ENCODE measurements at regions not wholly inside any gene's neighbourhood (a gene's known extent, or its start where the extent isn't known, plus 50 kb on each side); places are given as distances from the start of the nearest gene placed in this dataset.

DNA sequence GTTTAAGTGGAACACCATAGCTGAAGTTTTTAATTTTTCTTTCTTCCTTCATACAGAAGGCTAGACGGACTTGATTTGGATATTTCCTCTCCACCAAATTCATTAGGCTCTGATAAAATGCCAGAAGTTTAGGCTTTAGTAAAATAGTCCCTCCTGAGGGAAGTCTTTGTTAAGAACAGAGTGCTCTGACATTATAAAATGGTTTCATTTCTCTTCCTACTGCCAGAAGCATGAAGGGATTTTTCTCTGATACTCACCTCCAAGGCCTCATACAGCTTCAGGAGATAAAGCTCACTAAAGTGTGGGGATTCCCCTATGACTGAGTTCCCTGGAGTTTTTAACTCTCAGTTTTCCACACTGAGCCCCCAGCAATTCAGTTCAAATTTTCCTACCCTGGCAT lies 1489.6 kb downstream of the REEP3 start:
- Histone ChIP-seq H2AFZ (ENCODE audit: low read length) (no peak overlapping the region), H4K8ac (ENCODE audit: low read depth, low read length) (no peak overlapping the region), H3K4me2 (ENCODE audit: insufficient read depth, low read length, poor library complexity, severe bottlenecking) (no peak overlapping the region), H4K91ac (ENCODE audit: low read depth, low read length, poor library complexity) (no peak overlapping the region), H2BK5ac (ENCODE audit: low read length) (no peak overlapping the region), H3K79me1 (ENCODE audit: low read depth, low read length) (no peaks in the 10 kb centered on the region), H3K4me1 (ENCODE audit: control insufficient read depth in 2 of 2, insufficient read depth in 1 of 2, low read depth in 1 of 2, low read length in 2 of 2) (no peaks in the 10 kb centered on the region), H3K14ac (ENCODE audit: low read length) (no peak overlapping the region), H2BK12ac (ENCODE audit: low read length) (no peak overlapping the region), H3K9me3 (replicated peaks in 1 of 2; ENCODE audit: control insufficient read depth in 2 of 2, insufficient read depth in 1 of 2, low read depth in 1 of 2, low read length in 2 of 2) (no peaks in the 10 kb centered on the region), H3K23ac (ENCODE audit: low read depth, low read length, poor library complexity) (no peak overlapping the region), H3K18ac (ENCODE audit: low read length) (no peak overlapping the region), H2BK15ac (ENCODE audit: low read length) (no peak overlapping the region), H3K27me3 (ENCODE audit: control insufficient read depth in 3 of 3, insufficient read depth in 3 of 3, low read depth in 1 of 3, low read length in 3 of 3) (no peaks in the 10 kb centered on the region), H2AK5ac (ENCODE audit: low read depth, low read length) (no peak overlapping the region), H2BK120ac (ENCODE audit: low read depth, low read length) (no peak overlapping the region), H3K27ac (replicated peaks; ENCODE audit: low read length) (no peak overlapping the region), H3K9ac (ENCODE audit: low read depth, low read length, poor library complexity) (no peak overlapping the region), H3K4ac (ENCODE audit: low read length) (no peak overlapping the region), H3K36me3 (replicated peaks in 1 of 2; ENCODE audit: control insufficient read depth in 2 of 2, insufficient read depth in 2 of 2, low read length in 2 of 2) (no peaks in the 10 kb centered on the region), H3K4me3 (ENCODE audit: low read length in 2 of 2) (no peak overlapping the region)
- DNase-seq (ENCODE audit: low spot score): no peak
- no CpG with 5 or more reads among the region's 1 CpG for WGBS, 2 donors (ENCODE audit: extremely low coverage in 2 of 2, insufficient read length in 2 of 2, insufficient replicate concordance in 1 of 2)

DNA sequence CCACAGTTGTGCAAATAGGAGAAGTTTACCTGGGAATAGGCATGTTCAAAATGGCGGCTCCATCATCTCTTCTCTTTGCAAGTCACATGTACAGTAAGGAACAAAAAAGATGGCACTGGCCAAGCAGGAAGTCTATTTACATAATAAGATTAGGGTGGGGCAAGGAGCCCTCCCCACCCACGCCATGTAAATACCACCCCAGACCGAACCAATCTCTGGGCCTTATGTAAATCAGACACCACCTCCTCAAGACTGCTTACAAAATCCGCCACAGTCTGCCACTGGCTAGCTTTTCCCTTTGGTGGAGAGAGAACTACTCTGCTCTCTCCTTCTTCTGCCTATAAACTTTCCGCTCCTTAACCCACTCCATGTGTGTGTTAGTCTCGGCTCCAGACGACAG lies 1496.3 kb downstream of the REEP3 start:
- no peak overlapping the region for H2BK15ac ChIP-seq (ENCODE audit: low read length)
- H3K79me1 ChIP-seq (ENCODE audit: low read depth, low read length): no peaks in the 10 kb centered on the region
- H3K4me1 ChIP-seq (ENCODE audit: control insufficient read depth in 2 of 2, insufficient read depth in 1 of 2, low read depth in 1 of 2, low read length in 2 of 2): no peaks in the 10 kb centered on the region
- no peak overlapping the region for H3K4ac ChIP-seq (ENCODE audit: low read length)
- no peak for DNase-seq (ENCODE audit: low spot score)
- no peak overlapping the region for H2AK5ac ChIP-seq (ENCODE audit: low read depth, low read length)
- no peaks in the 10 kb centered on the region for H3K9me3 ChIP-seq (replicated peaks in 1 of 2; ENCODE audit: control insufficient read depth in 2 of 2, insufficient read depth in 1 of 2, low read depth in 1 of 2, low read length in 2 of 2)
- no peak overlapping the region for H3K23ac ChIP-seq (ENCODE audit: low read depth, low read length, poor library complexity)
- no peak overlapping the region for H3K4me3 ChIP-seq (ENCODE audit: low read length in 2 of 2)
- H2BK120ac ChIP-seq (ENCODE audit: low read depth, low read length): no peak overlapping the region
- H3K27ac ChIP-seq (replicated peaks; ENCODE audit: low read length): peak overlapping the region; percentile 7
- H4K8ac ChIP-seq (ENCODE audit: low read depth, low read length): no peak overlapping the region
- no CpG with 5 or more reads among the region's 7 CpGs for WGBS, 2 donors (ENCODE audit: extremely low coverage in 2 of 2, insufficient read length in 2 of 2, insufficient replicate concordance in 1 of 2)
- no peak overlapping the region for H2BK5ac ChIP-seq (ENCODE audit: low read length)
- H3K4me2 ChIP-seq (ENCODE audit: insufficient read depth, low read length, poor library complexity, severe bottlenecking): no peak overlapping the region
- H3K14ac ChIP-seq (ENCODE audit: low read length): no peak overlapping the region
- no peak overlapping the region for H3K18ac ChIP-seq (ENCODE audit: low read length)
- no peak overlapping the region for H2AFZ ChIP-seq (ENCODE audit: low read length)
- H3K9ac ChIP-seq (ENCODE audit: low read depth, low read length, poor library complexity): no peak overlapping the region
- no peaks in the 10 kb centered on the region for H3K27me3 ChIP-seq (ENCODE audit: control insufficient read depth in 3 of 3, insufficient read depth in 3 of 3, low read depth in 1 of 3, low read length in 3 of 3)
- no peaks in the 10 kb centered on the region for H3K36me3 ChIP-seq (replicated peaks in 1 of 2; ENCODE audit: control insufficient read depth in 2 of 2, insufficient read depth in 2 of 2, low read length in 2 of 2)
- H4K91ac ChIP-seq (ENCODE audit: low read depth, low read length, poor library complexity): no peak overlapping the region
- no peak overlapping the region for H2BK12ac ChIP-seq (ENCODE audit: low read length)

DNA sequence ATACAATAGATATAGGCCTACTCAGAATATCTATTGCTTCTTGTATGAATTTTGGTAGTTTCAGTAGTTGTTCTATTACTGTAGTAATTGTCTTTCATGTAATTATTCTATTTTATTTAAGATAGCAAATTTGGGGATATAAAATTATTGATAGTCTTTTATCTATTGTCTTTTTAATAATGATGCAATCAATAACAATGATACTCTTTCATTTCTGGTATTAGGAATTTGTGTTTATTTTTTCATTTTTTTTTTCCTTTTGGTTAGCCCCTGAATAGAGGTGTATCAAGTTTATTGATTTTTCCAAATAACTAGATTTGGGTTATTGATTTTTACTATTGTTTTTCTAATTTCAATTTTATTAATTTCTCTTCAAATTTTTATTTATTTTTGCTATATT lies 1503.7 kb downstream of the REEP3 start:
- Histone ChIP-seq H2BK120ac (ENCODE audit: low read depth, low read length) (no peak overlapping the region), H2AFZ (ENCODE audit: low read length) (no peak overlapping the region), H3K4me2 (ENCODE audit: insufficient read depth, low read length, poor library complexity, severe bottlenecking) (no peak overlapping the region), H3K4ac (ENCODE audit: low read length) (no peak overlapping the region), H3K4me1 (ENCODE audit: control insufficient read depth in 2 of 2, insufficient read depth in 1 of 2, low read depth in 1 of 2, low read length in 2 of 2) (no peaks in the 10 kb centered on the region), H3K9me3 (replicated peaks in 1 of 2; ENCODE audit: control insufficient read depth in 2 of 2, insufficient read depth in 1 of 2, low read depth in 1 of 2, low read length in 2 of 2) (no peaks in the 10 kb centered on the region), H4K91ac (ENCODE audit: low read depth, low read length, poor library complexity) (no peak overlapping the region), H3K27me3 (ENCODE audit: control insufficient read depth in 3 of 3, insufficient read depth in 3 of 3, low read depth in 1 of 3, low read length in 3 of 3) (no peaks in the 10 kb centered on the region), H2AK5ac (ENCODE audit: low read depth, low read length) (no peak overlapping the region), H2BK12ac (ENCODE audit: low read length) (no peak overlapping the region), H4K8ac (ENCODE audit: low read depth, low read length) (no peak overlapping the region), H3K9ac (ENCODE audit: low read depth, low read length, poor library complexity) (no peak overlapping the region), H3K18ac (ENCODE audit: low read length) (no peak overlapping the region), H3K14ac (ENCODE audit: low read length) (no peak overlapping the region), H3K4me3 (ENCODE audit: low read length in 2 of 2) (no peak overlapping the region), H3K79me1 (ENCODE audit: low read depth, low read length) (no peaks in the 10 kb centered on the region), H2BK5ac (ENCODE audit: low read length) (no peak overlapping the region), H3K27ac (replicated peaks; ENCODE audit: low read length) (no peak overlapping the region), H3K23ac (ENCODE audit: low read depth, low read length, poor library complexity) (no peak overlapping the region), H3K36me3 (replicated peaks in 1 of 2; ENCODE audit: control insufficient read depth in 2 of 2, insufficient read depth in 2 of 2, low read length in 2 of 2) (no peaks in the 10 kb centered on the region), H2BK15ac (ENCODE audit: low read length) (no peak overlapping the region)
- no peak for DNase-seq (ENCODE audit: low spot score)

DNA sequence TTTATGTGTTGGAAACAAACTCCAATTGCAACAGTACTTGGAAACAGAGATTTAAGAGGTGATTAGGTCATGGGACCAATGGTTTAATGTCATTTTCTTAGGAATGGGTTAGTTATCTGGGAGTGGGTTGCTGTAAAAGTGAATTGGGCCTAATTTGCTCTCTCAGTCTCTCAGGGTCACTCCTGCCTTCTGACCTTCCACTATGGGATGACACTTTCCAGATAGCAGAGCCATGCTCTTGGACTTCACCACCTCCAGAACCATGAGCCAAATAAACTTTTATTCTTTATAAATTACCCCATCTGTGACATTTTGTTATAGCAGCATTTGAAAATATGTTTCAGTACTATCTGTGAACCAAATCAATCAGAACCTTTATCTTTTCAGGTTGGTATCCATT lies 1509.1 kb downstream of the REEP3 start:
- H3K9ac ChIP-seq (ENCODE audit: low read depth, low read length, poor library complexity): no peak overlapping the region
- H2BK12ac ChIP-seq (ENCODE audit: low read length): no peak overlapping the region
- no peak overlapping the region for H3K4me2 ChIP-seq (ENCODE audit: insufficient read depth, low read length, poor library complexity, severe bottlenecking)
- no peak overlapping the region for H3K18ac ChIP-seq (ENCODE audit: low read length)
- H2BK15ac ChIP-seq (ENCODE audit: low read length): no peak overlapping the region
- no peaks in the 10 kb centered on the region for H3K4me1 ChIP-seq (ENCODE audit: control insufficient read depth in 2 of 2, insufficient read depth in 1 of 2, low read depth in 1 of 2, low read length in 2 of 2)
- no peak overlapping the region for H2AK5ac ChIP-seq (ENCODE audit: low read depth, low read length)
- H3K36me3 ChIP-seq (replicated peaks in 1 of 2; ENCODE audit: control insufficient read depth in 2 of 2, insufficient read depth in 2 of 2, low read length in 2 of 2): no peaks in the 10 kb centered on the region
- no peak overlapping the region for H4K8ac ChIP-seq (ENCODE audit: low read depth, low read length)
- H4K91ac ChIP-seq (ENCODE audit: low read depth, low read length, poor library complexity): no peak overlapping the region
- H3K14ac ChIP-seq (ENCODE audit: low read length): no peak overlapping the region
- no peak overlapping the region for H3K23ac ChIP-seq (ENCODE audit: low read depth, low read length, poor library complexity)
- H3K4me3 ChIP-seq (ENCODE audit: low read length in 2 of 2): no peak overlapping the region
- peaks cover 0 to 4% of the 10 kb centered on the region in 2 donors for H3K9me3 ChIP-seq (replicated peaks in 1 of 2; ENCODE audit: control insufficient read depth in 2 of 2, insufficient read depth in 1 of 2, low read depth in 1 of 2, low read length in 2 of 2)
- no peak for DNase-seq (ENCODE audit: low spot score)
- no peak overlapping the region for H3K4ac ChIP-seq (ENCODE audit: low read length)
- no peak overlapping the region for H2BK5ac ChIP-seq (ENCODE audit: low read length)
- H3K79me1 ChIP-seq (ENCODE audit: low read depth, low read length): no peaks in the 10 kb centered on the region
- H3K27me3 ChIP-seq (ENCODE audit: control insufficient read depth in 3 of 3, insufficient read depth in 3 of 3, low read depth in 1 of 3, low read length in 3 of 3): no peaks in the 10 kb centered on the region
- no peak overlapping the region for H2AFZ ChIP-seq (ENCODE audit: low read length)
- no peak overlapping the region for H2BK120ac ChIP-seq (ENCODE audit: low read depth, low read length)
- H3K27ac ChIP-seq (replicated peaks; ENCODE audit: low read length): no peak overlapping the region

Data from neuronal stem cell (in vitro differentiated cells).